Thyroid gland (tissue), 4 donors: ENCODE measurements at regions not wholly inside any gene's neighbourhood (a gene's known extent, or its start where the extent isn't known, plus 50 kb on each side); places are given as distances from the start of the nearest gene placed in this dataset.

Experiments used
- POLR2A ChIP-seq, 2 donors: fragments of 450-650 bp; IDR thresholded peaks; one replicate each; pipeline ENCODE4 v1.6.1; 2017; ENCODE audit warnings: antibody characterized with exemption in 2 of 2, mild to moderate bottlenecking in 2 of 2, moderate library complexity in 1 of 2
- TF ChIP-seq, protein P1 (sequence below), 6 experiments: fragments of 200-600 bp in 3 of 6; fragments of 450-650 bp in 3 of 6; sonication (generic) in 3 of 6; IDR thresholded peaks; one replicate each; pipeline ENCODE4 v1.5.1; 2016 to 2019; ENCODE audit warnings: antibody characterized with exemption in 6 of 6, mild to moderate bottlenecking in 2 of 6, inconsistent platforms in 1 of 6, moderate library complexity in 1 of 6

DNA sequence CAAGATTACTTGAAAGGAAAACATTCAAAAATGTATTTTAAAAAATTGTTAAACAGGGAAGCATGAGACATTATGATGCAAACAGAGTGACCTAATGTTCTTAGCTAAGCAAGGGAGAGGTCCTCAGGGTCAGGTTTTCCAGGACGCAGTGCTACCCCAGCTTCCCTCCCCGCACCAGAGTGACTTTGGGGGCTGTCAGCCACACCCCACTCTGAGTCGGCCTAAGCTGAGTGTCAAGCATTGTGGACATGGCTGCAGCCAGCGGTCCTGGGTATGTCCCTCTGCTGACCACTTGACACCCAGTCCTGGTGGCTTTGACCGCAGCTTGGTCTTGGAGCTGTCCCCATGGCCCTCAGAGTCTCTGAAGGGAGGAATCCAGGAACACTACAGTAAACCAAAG lies 54.9 kb upstream of the CD93 start:
- TF ChIP-seq POLR2A (IDR thresholded peaks at IDR 0.05), result no peak
- TF ChIP-seq, protein P1, sequence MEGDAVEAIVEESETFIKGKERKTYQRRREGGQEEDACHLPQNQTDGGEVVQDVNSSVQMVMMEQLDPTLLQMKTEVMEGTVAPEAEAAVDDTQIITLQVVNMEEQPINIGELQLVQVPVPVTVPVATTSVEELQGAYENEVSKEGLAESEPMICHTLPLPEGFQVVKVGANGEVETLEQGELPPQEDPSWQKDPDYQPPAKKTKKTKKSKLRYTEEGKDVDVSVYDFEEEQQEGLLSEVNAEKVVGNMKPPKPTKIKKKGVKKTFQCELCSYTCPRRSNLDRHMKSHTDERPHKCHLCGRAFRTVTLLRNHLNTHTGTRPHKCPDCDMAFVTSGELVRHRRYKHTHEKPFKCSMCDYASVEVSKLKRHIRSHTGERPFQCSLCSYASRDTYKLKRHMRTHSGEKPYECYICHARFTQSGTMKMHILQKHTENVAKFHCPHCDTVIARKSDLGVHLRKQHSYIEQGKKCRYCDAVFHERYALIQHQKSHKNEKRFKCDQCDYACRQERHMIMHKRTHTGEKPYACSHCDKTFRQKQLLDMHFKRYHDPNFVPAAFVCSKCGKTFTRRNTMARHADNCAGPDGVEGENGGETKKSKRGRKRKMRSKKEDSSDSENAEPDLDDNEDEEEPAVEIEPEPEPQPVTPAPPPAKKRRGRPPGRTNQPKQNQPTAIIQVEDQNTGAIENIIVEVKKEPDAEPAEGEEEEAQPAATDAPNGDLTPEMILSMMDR (IDR thresholded peaks at IDR 0.05), result no peak
